SU-DHL-6 (cell line): ENCODE measurements at regions not wholly inside any gene's neighbourhood (a gene's known extent, or its start where the extent isn't known, plus 50 kb on each side); places are given as distances from the start of the nearest gene placed in this dataset.

Experiments used
- H2AFZ ChIP-seq: fragments of 200-600 bp; sonication (generic); 2 replicates; pipeline ENCODE4 v1.6.1; 2014; ENCODE audit warnings: low read depth, mild to moderate bottlenecking, moderate library complexity, mixed read lengths, antibody characterized with exemption, low read length; ENCODE audit not compliant: severe bottlenecking
- H3F3A ChIP-seq: fragments of 200-600 bp; shearing (Covaris generic); 2 replicates; pipeline ENCODE4 v1.6.0; 2016; ENCODE audit warnings: antibody characterized with exemption, mild to moderate bottlenecking; ENCODE audit not compliant: insufficient read depth
- H3K27ac ChIP-seq: fragments of 200-600 bp; sonication (generic); 2 replicates; pipeline ENCODE4 v1.5.1; 2016; ENCODE audit warnings: low read depth, mild to moderate bottlenecking, low read length, moderate library complexity, mixed read lengths
- H3K27me3 ChIP-seq: fragments of 200-600 bp; sonication (generic), shearing (Covaris generic); 2 replicates; pipeline ENCODE4 v1.6.0; 2014; ENCODE audit warnings: mild to moderate bottlenecking, low read length
- H3K36me3 ChIP-seq: fragments of 200-600 bp; sonication (generic); 2 replicates; pipeline ENCODE4 v1.6.1; 2014; ENCODE audit warnings: mild to moderate bottlenecking, low read length, mixed read lengths
- H3K4me2 ChIP-seq: fragments of 300-600, 200-600 bp; shearing (Covaris generic), sonication (generic); 2 replicates; pipeline ENCODE4 v1.6.0; 2014; ENCODE audit warnings: low read length, low read depth, mild to moderate bottlenecking; ENCODE audit not compliant: poor library complexity, severe bottlenecking
- H3K4me3 ChIP-seq: fragments of 200-600 bp; sonication (generic); 2 replicates; pipeline ENCODE4 v1.5.1; 2014; ENCODE audit warnings: antibody characterized with exemption, low read length, mild to moderate bottlenecking, mixed read lengths; ENCODE audit not compliant: insufficient read depth, poor library complexity, severe bottlenecking
- H3K79me2 ChIP-seq: fragments of 200-600 bp; sonication (generic); 2 replicates; pipeline ENCODE4 v1.6.1; 2014; ENCODE audit warnings: mild to moderate bottlenecking, low read length, moderate library complexity; ENCODE audit not compliant: insufficient read depth
- H3K9ac ChIP-seq: fragments of 200-600 bp; sonication (generic); 2 replicates; pipeline ENCODE4 v1.7.0; 2014; ENCODE audit warnings: mild to moderate bottlenecking, low read length
- H3K9me2 ChIP-seq: fragments of 200-600 bp; sonication (generic); replicated peaks from 2 replicates; pipeline ENCODE4 v1.6.1; 2014; ENCODE audit warnings: low read length; ENCODE audit not compliant: insufficient read depth
- H3K9me3 ChIP-seq: fragments of 200-600 bp; sonication (generic); 2 replicates; pipeline ENCODE4 v1.6.1; 2014; ENCODE audit warnings: low read length, mixed read lengths; ENCODE audit not compliant: insufficient read depth
- H4K20me1 ChIP-seq: fragments of 200-600 bp; sonication (generic); 2 replicates; pipeline ENCODE4 v1.6.1; 2014; ENCODE audit warnings: low read depth, mild to moderate bottlenecking, antibody characterized with exemption, low read length, moderate library complexity, mixed read lengths
- CTCF ChIP-seq: fragments of 200-600 bp; sonication (generic); IDR thresholded peaks from one replicate; pipeline ENCODE4 v1.5.1; 2017; ENCODE audit warnings: antibody characterized with exemption, mild to moderate bottlenecking, low read length, moderate library complexity; ENCODE audit not compliant: insufficient read depth, poor library complexity, severe bottlenecking
- EZH2phosphoT487 ChIP-seq: fragments of 200-600 bp; sonication (generic), shearing (Covaris generic); conservative IDR thresholded peaks from 2 replicates; pipeline ENCODE4 v1.6.1; 2018; ENCODE audit warnings: mild to moderate bottlenecking, antibody characterized with exemption, low read length, moderate library complexity, mixed read lengths

GRCh38 chr4:71210823-71211222 lies 128.0 kb upstream of the SLC4A4 start:
- Histone ChIP-seq H3K9me3 (no peaks in the 10 kb centered on the region), H4K20me1 (no peaks in the 10 kb centered on the region), H3K4me2 (no peak overlapping the region), H3K9ac (no peak overlapping the region), H3K4me3 (no peak overlapping the region), H3K27me3 (no peaks in the 10 kb centered on the region), H3K9me2 (no peaks in the 10 kb centered on the region), H3K27ac (no peak overlapping the region), H3F3A (no peaks in the 10 kb centered on the region), H3K79me2 (no peaks in the 10 kb centered on the region), H3K36me3 (no peaks in the 10 kb centered on the region), H2AFZ (no peak overlapping the region)
- TF ChIP-seq CTCF (no peak), EZH2phosphoT487 (no peak)

GRCh38 chr4:71211748-71212147 lies 127.1 kb upstream of the SLC4A4 start:
- no peaks in the 10 kb centered on the region for H3K9me2 ChIP-seq
- no peak overlapping the region for H3K27ac ChIP-seq
- H3F3A ChIP-seq: no peaks in the 10 kb centered on the region
- no peaks in the 10 kb centered on the region for H4K20me1 ChIP-seq
- H3K9me3 ChIP-seq: no peaks in the 10 kb centered on the region
- TF ChIP-seq EZH2phosphoT487 (no peak), CTCF (no peak)
- no peaks in the 10 kb centered on the region for H3K79me2 ChIP-seq
- H3K27me3 ChIP-seq: no peaks in the 10 kb centered on the region
- no peaks in the 10 kb centered on the region for H3K36me3 ChIP-seq
- H2AFZ ChIP-seq: no peak overlapping the region
- H3K4me3 ChIP-seq: no peak overlapping the region
- no peak overlapping the region for H3K4me2 ChIP-seq
- no peak overlapping the region for H3K9ac ChIP-seq

- H3K4me3 ChIP-seq: no peak overlapping the region
- no peaks in the 10 kb centered on the region for H3F3A ChIP-seq
- no peak overlapping the region for H2AFZ ChIP-seq
- no peaks in the 10 kb centered on the region for H4K20me1 ChIP-seq
- no peak overlapping the region for H3K27ac ChIP-seq
- H3K9me3 ChIP-seq: no peaks in the 10 kb centered on the region
- no peak overlapping the region for H3K9ac ChIP-seq
- H3K4me2 ChIP-seq: no peak overlapping the region
- no peaks in the 10 kb centered on the region for H3K9me2 ChIP-seq
- H3K27me3 ChIP-seq: no peaks in the 10 kb centered on the region
- no peaks in the 10 kb centered on the region for H3K36me3 ChIP-seq
- no peaks in the 10 kb centered on the region for H3K79me2 ChIP-seq
- TF ChIP-seq EZH2phosphoT487: no peak
- no peak for TF ChIP-seq CTCF
These were observed 126.6 kb upstream of the SLC4A4 start for GRCh38 chr4:71212216-71212615.

- H3K9ac ChIP-seq: no peak overlapping the region
- H4K20me1 ChIP-seq: no peaks in the 10 kb centered on the region
- H3K36me3 ChIP-seq: no peaks in the 10 kb centered on the region
- no peaks in the 10 kb centered on the region for H3K9me3 ChIP-seq
- no peak overlapping the region for H2AFZ ChIP-seq
- no peaks in the 10 kb centered on the region for H3K9me2 ChIP-seq
- TF ChIP-seq CTCF (no peak), EZH2phosphoT487 (no peak)
- H3K27me3 ChIP-seq: no peaks in the 10 kb centered on the region
- H3K79me2 ChIP-seq: no peaks in the 10 kb centered on the region
- H3K27ac ChIP-seq: no peak overlapping the region
- no peaks in the 10 kb centered on the region for H3F3A ChIP-seq
- H3K4me2 ChIP-seq: no peak overlapping the region
- H3K4me3 ChIP-seq: no peak overlapping the region
These were observed 124.2 kb upstream of the SLC4A4 start for GRCh38 chr4:71214578-71214977.
